HEK293 (cell line): ENCODE measurements at regions not wholly inside any gene's neighbourhood (a gene's known extent, or its start where the extent isn't known, plus 50 kb on each side); places are given as distances from the start of the nearest gene placed in this dataset.

Experiments
- CTCF ChIA-PET: fragments of 350-600 bp; formaldehyde crosslinking; extraction: SDS; loops from one replicate; lab custom pipeline; 2021; ENCODE audit warnings: antibody characterized with exemption; lab: Yijun Ruan, JAX
- POLR2A ChIA-PET: fragments of 300-600 bp; formaldehyde crosslinking; extraction: SDS; loops from one replicate; lab custom pipeline; 2020; ENCODE audit warnings: antibody characterized with exemption, inconsistent platforms; lab: Yijun Ruan, JAX
- H3K27ac ChIP-seq: fragments of 200-500 bp; sonication (Bioruptor generic); 2 replicates; pipeline ENCODE4 v1.5.1; 2014; ENCODE audit warnings: low read depth, low read length, control low read depth, inconsistent platforms; ENCODE audit errors: extremely low read depth
- H3K36me3 ChIP-seq, 2 experiments: fragments of 200-500 bp in 1 of 2; sonication (Bioruptor generic) in 1 of 2; 1 replicate in 1 of 2; 2 replicates in 1 of 2; pipeline ENCODE4 v1.5.1; 2014 to 2017; ENCODE audit warnings: inconsistent platforms in 2 of 2, low read length in 2 of 2; ENCODE audit not compliant: control insufficient read depth in 2 of 2, insufficient read depth in 1 of 2
- H3K4me1 ChIP-seq: fragments of 200-500 bp; sonication (Bioruptor generic); 2 replicates; pipeline ENCODE4 v1.5.1; 2014; ENCODE audit warnings: mild to moderate bottlenecking, low read length, inconsistent platforms; ENCODE audit not compliant: control insufficient read depth, insufficient read depth
- H3K4me3 ChIP-seq: 2 replicates; pipeline ENCODE4 v1.5.1; 2011; ENCODE audit warnings: low read depth, mild to moderate bottlenecking, control low read depth, low read length, moderate library complexity
- H3K9me3 ChIP-seq: fragments of 200-500 bp; sonication (Bioruptor generic); 2 replicates; pipeline ENCODE4 v1.5.1; 2014; ENCODE audit warnings: low read depth, low read length, inconsistent platforms; ENCODE audit not compliant: control insufficient read depth, insufficient read depth
- EGR2 ChIP-seq: fragments of 450-650 bp; formaldehyde crosslinking; IDR thresholded peaks from 2 replicates; pipeline ENCODE4 v1.5.1; 2016; ENCODE audit warnings: low read depth, missing biosample characterization, missing genetic modification characterization
- OSR2 ChIP-seq: fragments of 450-650 bp; formaldehyde crosslinking; IDR thresholded peaks from 2 replicates; pipeline ENCODE4 v1.5.1; 2016; ENCODE audit warnings: missing biosample characterization, missing genetic modification characterization
- OVOL3 ChIP-seq: fragments of 450-650 bp; formaldehyde crosslinking; IDR thresholded peaks from 2 replicates; pipeline ENCODE4 v1.5.1; 2016; ENCODE audit warnings: missing biosample characterization, missing genetic modification characterization
- REPIN1 ChIP-seq: fragments of 450-650 bp; formaldehyde crosslinking; IDR thresholded peaks from 2 replicates; pipeline ENCODE4 v1.5.1; 2017; ENCODE audit warnings: missing biosample characterization, missing genetic modification characterization, low read depth
- SP2 ChIP-seq: fragments of 450-650 bp; formaldehyde crosslinking; IDR thresholded peaks from 2 replicates; pipeline ENCODE4 v1.5.1; 2016; ENCODE audit warnings: missing biosample characterization, missing genetic modification characterization
- SP7 ChIP-seq: fragments of 450-650 bp; formaldehyde crosslinking; IDR thresholded peaks from 2 replicates; pipeline ENCODE4 v1.5.1; 2016; ENCODE audit warnings: missing biosample characterization, missing genetic modification characterization
- TRIM28 ChIP-seq: IDR thresholded peaks from 2 replicates; pipeline ENCODE4 v1.6.1; 2011; ENCODE audit warnings: low read length, control low read depth, borderline replicate concordance
- ZBTB7A ChIP-seq: fragments of 450-650 bp; formaldehyde crosslinking; IDR thresholded peaks from 2 replicates; pipeline ENCODE4 v1.5.1; 2016; ENCODE audit warnings: low read depth, missing biosample characterization, missing genetic modification characterization
- ZFP41 ChIP-seq: fragments of 450-650 bp; formaldehyde crosslinking; IDR thresholded peaks from 2 replicates; pipeline ENCODE4 v1.5.1; 2016; ENCODE audit warnings: missing biosample characterization, missing genetic modification characterization, borderline replicate concordance
- ZNF121 ChIP-seq: fragments of 450-650 bp; formaldehyde crosslinking; IDR thresholded peaks from 2 replicates; pipeline ENCODE4 v1.5.1; 2016; ENCODE audit warnings: missing biosample characterization, missing genetic modification characterization
- ZNF140 ChIP-seq: fragments of 450-650 bp; formaldehyde crosslinking; IDR thresholded peaks from 2 replicates; pipeline ENCODE4 v1.5.1; 2016; ENCODE audit warnings: missing biosample characterization, missing genetic modification characterization
- ZNF211 ChIP-seq: fragments of 450-650 bp; formaldehyde crosslinking; IDR thresholded peaks from 2 replicates; pipeline ENCODE4 v1.5.1; 2016; ENCODE audit warnings: low read depth, missing biosample characterization, missing genetic modification characterization
- ZNF24 ChIP-seq: fragments of 450-650 bp; formaldehyde crosslinking; IDR thresholded peaks from 2 replicates; pipeline ENCODE4 v1.5.1; 2016; ENCODE audit warnings: missing biosample characterization, missing genetic modification characterization
- ZNF596 ChIP-seq: fragments of 450-650 bp; IDR thresholded peaks from 2 replicates; pipeline ENCODE4 v1.5.0; 2018; ENCODE audit warnings: missing biosample characterization, mild to moderate bottlenecking, missing genetic modification characterization, moderate library complexity
- ZNF600 ChIP-seq: fragments of 450-650 bp; formaldehyde crosslinking; IDR thresholded peaks from 2 replicates; pipeline ENCODE4 v1.5.1; 2016; ENCODE audit warnings: missing biosample characterization, missing genetic modification characterization
- ZNF626 ChIP-seq: fragments of 450-650 bp; sonication (Bioruptor Pico); formaldehyde crosslinking; IDR thresholded peaks from 2 replicates; pipeline ENCODE4 v1.5.1; 2018; ENCODE audit warnings: missing biosample characterization, missing genetic modification characterization, inconsistent platforms
- ZNF677 ChIP-seq: fragments of 450-650 bp; IDR thresholded peaks from 2 replicates; pipeline ENCODE4 v1.5.0; 2018; ENCODE audit warnings: missing biosample characterization, mild to moderate bottlenecking, missing genetic modification characterization, moderate library complexity
- ZNF791 ChIP-seq: fragments of 450-650 bp; formaldehyde crosslinking; IDR thresholded peaks from 2 replicates; pipeline ENCODE4 v1.5.1; 2016; ENCODE audit warnings: missing biosample characterization, missing genetic modification characterization
- TF ChIP-seq, protein P1 (sequence below): fragments of 450-650 bp; formaldehyde crosslinking; IDR thresholded peaks from 2 replicates; pipeline ENCODE4 v1.5.1; 2016; ENCODE audit warnings: missing biosample characterization, missing genetic modification characterization
- TF ChIP-seq, protein P2 (sequence below): fragments of 450-650 bp; formaldehyde crosslinking; IDR thresholded peaks from 2 replicates; pipeline ENCODE4 v1.5.1; 2016; ENCODE audit warnings: missing biosample characterization, missing genetic modification characterization
- TF ChIP-seq, protein P3 (sequence below): fragments of 450-650 bp; formaldehyde crosslinking; IDR thresholded peaks from 2 replicates; pipeline ENCODE4; 2016; ENCODE audit warnings: missing biosample characterization, missing genetic modification characterization
- TF ChIP-seq, protein P4 (sequence below): fragments of 450-650 bp; formaldehyde crosslinking; conservative IDR thresholded peaks from 2 replicates; pipeline ENCODE4 v1.5.1; 2016; ENCODE audit warnings: low read depth, missing biosample characterization, missing genetic modification characterization
- TF ChIP-seq, protein P5 (sequence below): fragments of 450-650 bp; formaldehyde crosslinking; IDR thresholded peaks from 2 replicates; pipeline ENCODE4 v1.5.1; 2017; ENCODE audit warnings: missing biosample characterization, missing genetic modification characterization

DNA sequence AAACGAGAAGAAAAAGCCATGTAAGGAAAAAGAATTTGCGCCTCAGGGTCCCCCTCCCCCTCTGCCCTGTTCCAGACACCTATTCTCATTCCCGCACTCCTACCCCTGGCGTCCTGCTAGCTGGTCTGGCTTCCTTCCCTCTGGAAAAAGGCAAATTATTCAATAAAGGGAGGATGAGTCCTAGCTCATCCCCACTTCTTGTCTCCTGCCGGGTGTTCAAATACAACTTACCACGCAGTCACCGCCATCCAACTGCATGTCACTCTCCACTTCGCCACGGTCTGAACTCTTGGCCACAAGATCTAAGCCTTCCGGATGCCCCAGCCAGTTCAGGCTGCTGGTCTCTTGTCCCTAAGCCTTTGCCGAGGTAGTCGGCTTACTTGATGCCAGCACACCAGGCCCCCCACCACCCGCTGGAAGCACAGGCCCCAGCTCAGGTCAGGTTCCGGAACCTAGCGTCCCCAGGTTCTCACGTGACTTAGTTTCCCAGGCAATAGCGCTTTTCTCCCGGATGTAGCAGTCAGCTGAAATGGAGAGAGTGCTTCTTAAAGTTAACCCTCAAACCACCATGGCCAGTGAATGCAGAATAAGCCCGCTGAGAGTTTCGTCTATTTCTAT lies 209.6 kb upstream of the SPIN4 start (continued):
- TF ChIP-seq ZNF596 (tag by site-specific recombination) (no peak), ZFP41 (tag by site-specific recombination) (no peak), TRIM28 (peak; percentile 54; the same call in 1 of the 2 replicates), ZNF626 (tag by site-specific recombination) (no peak), ZNF211 (tag by site-specific recombination) (no peak), ZNF600 (tag by site-specific recombination) (peak; percentile 97), ZNF140 (no peak), EGR2 (tag by site-specific recombination) (no peak), ZNF24 (no peak), SP7 (peak; percentile 43; the same call in 1 of the 2 replicates)
- TF ChIP-seq, protein P1, sequence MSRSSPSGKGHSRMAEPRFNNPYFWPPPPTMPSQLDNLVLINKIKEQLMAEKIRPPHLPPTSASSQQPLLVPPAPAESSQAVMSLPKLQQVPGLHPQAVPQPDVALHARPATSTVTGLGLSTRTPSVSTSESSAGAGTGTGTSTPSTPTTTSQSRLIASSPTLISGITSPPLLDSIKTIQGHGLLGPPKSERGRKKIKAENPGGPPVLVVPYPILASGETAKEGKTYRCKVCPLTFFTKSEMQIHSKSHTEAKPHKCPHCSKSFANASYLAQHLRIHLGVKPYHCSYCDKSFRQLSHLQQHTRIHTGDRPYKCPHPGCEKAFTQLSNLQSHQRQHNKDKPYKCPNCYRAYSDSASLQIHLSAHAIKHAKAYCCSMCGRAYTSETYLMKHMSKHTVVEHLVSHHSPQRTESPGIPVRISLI = no peak
- TF ChIP-seq, protein P2, sequence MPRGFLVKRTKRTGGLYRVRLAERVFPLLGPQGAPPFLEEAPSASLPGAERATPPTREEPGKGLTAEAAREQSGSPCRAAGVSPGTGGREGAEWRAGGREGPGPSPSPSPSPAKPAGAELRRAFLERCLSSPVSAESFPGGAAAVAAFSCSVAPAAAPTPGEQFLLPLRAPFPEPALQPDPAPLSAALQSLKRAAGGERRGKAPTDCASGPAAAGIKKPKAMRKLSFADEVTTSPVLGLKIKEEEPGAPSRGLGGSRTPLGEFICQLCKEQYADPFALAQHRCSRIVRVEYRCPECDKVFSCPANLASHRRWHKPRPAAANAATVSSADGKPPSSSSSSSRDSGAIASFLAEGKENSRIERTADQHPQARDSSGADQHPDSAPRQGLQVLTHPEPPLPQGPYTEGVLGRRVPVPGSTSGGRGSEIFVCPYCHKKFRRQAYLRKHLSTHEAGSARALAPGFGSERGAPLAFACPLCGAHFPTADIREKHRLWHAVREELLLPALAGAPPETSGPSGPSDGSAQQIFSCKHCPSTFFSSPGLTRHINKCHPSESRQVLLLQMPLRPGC = no peak

DNA sequence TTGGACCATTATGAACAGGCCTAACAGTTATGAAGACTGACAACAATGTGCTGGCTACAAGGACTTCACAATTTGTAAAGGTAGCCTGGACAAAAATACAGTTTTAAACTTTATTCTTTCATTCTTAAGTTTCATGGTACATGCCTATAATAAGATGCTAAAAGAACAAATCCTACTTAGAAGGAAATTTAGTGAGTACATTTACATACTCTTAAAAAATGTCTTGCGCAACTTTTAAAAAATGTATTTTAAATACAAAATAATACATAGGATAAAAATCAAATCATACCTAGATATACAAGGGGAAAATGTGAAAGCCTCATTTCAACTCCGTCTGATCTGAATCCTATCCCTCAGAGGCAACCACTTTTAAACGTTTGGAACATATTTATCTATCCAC lies 200.7 kb upstream of the SPIN4 start:
- TF ChIP-seq ZBTB7A (tag by site-specific recombination) = no peak
- TF ChIP-seq ZNF24 = no peak
- TF ChIP-seq SP2 (tag by site-specific recombination) = no peak
- TF ChIP-seq, protein P3, sequence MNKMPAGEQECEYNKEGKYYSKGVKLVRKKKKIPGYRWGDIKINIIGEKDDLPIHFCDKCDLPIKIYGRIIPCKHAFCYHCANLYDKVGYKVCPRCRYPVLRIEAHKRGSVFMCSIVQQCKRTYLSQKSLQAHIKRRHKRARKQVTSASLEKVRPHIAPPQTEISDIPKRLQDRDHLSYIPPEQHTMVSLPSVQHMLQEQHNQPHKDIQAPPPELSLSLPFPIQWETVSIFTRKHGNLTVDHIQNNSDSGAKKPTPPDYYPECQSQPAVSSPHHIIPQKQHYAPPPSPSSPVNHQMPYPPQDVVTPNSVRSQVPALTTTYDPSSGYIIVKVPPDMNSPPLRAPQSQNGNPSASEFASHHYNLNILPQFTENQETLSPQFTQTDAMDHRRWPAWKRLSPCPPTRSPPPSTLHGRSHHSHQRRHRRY = no peak
- no peak for TF ChIP-seq OSR2 (tag by site-specific recombination)
- TF ChIP-seq REPIN1 = no peak
- no peak for TF ChIP-seq ZNF121 (tag by site-specific recombination)
- TF ChIP-seq ZNF677 (tag by site-specific recombination) = no peak
- no peak for TF ChIP-seq OVOL3
- H3K4me3 ChIP-seq = no peak overlapping the region
- ChIA-PET CTCF (interaction anchor here (0.6 kb wide), 1 partner anchor 234 kb away, joined by 3 read pairs; no protein-coding TSS in a partner anchor), POLR2A (no interaction called here)
- H3K27ac ChIP-seq = no peak overlapping the region
- no peaks in the 10 kb centered on the region; the same call in 1 of the 2 replicates for H3K9me3 ChIP-seq
- no peaks in the 10 kb centered on the region for H3K4me1 ChIP-seq
- H3K36me3 ChIP-seq = no peaks in the 10 kb centered on the region

DNA sequence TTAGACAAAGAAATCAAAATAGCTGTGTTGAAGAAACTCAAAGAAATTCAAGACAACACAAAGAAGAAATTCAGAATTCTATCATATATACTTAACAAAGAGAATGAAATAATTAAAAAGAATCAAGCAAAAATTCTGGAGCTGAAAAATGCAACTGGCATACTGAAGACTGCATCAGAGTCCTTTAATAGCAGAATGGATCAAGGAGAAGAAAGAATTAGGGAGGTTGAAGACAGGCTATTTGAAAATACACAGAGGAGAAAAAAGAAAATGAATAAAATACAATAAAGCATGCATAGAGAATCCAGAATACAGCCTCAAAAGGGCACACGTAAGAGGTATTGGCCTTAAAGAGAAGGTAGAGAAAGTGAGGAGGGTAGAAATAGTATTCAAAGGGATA lies 179.5 kb upstream of the SPIN4 start:
- peaks cover 3% of the 10 kb centered on the region for H3K9me3 ChIP-seq
- CTCF ChIA-PET = interaction anchor here (0.5 to 1.0 kb wide), 3 partner anchors 23 to 158 kb away, joined by 3 to 5 read pairs (median 5); no protein-coding TSS in a partner anchor
- POLR2A ChIA-PET = no interaction called here
- H3K36me3 ChIP-seq = no peaks in the 10 kb centered on the region
- no peak overlapping the region for H3K4me3 ChIP-seq
- H3K27ac ChIP-seq = no peak overlapping the region
- TF ChIP-seq, protein P4, sequence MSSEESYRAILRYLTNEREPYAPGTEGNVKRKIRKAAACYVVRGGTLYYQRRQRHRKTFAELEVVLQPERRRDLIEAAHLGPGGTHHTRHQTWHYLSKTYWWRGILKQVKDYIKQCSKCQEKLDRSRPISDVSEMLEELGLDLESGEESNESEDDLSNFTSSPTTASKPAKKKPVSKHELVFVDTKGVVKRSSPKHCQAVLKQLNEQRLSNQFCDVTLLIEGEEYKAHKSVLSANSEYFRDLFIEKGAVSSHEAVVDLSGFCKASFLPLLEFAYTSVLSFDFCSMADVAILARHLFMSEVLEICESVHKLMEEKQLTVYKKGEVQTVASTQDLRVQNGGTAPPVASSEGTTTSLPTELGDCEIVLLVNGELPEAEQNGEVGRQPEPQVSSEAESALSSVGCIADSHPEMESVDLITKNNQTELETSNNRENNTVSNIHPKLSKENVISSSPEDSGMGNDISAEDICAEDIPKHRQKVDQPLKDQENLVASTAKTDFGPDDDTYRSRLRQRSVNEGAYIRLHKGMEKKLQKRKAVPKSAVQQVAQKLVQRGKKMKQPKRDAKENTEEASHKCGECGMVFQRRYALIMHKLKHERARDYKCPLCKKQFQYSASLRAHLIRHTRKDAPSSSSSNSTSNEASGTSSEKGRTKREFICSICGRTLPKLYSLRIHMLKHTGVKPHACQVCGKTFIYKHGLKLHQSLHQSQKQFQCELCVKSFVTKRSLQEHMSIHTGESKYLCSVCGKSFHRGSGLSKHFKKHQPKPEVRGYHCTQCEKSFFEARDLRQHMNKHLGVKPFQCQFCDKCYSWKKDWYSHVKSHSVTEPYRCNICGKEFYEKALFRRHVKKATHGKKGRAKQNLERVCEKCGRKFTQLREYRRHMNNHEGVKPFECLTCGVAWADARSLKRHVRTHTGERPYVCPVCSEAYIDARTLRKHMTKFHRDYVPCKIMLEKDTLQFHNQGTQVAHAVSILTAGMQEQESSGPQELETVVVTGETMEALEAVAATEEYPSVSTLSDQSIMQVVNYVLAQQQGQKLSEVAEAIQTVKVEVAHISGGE (tag by site-specific recombination) = no peak
- TF ChIP-seq, protein P5, sequence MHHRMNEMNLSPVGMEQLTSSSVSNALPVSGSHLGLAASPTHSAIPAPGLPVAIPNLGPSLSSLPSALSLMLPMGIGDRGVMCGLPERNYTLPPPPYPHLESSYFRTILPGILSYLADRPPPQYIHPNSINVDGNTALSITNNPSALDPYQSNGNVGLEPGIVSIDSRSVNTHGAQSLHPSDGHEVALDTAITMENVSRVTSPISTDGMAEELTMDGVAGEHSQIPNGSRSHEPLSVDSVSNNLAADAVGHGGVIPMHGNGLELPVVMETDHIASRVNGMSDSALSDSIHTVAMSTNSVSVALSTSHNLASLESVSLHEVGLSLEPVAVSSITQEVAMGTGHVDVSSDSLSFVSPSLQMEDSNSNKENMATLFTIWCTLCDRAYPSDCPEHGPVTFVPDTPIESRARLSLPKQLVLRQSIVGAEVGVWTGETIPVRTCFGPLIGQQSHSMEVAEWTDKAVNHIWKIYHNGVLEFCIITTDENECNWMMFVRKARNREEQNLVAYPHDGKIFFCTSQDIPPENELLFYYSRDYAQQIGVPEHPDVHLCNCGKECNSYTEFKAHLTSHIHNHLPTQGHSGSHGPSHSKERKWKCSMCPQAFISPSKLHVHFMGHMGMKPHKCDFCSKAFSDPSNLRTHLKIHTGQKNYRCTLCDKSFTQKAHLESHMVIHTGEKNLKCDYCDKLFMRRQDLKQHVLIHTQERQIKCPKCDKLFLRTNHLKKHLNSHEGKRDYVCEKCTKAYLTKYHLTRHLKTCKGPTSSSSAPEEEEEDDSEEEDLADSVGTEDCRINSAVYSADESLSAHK (tag by site-specific recombination) = no peak
- TF ChIP-seq ZNF791 (tag by site-specific recombination) = no peak
- no peaks in the 10 kb centered on the region for H3K4me1 ChIP-seq
